ENCODE measurements at regions not wholly inside any gene's neighbourhood (a gene's known extent, or its start where the extent isn't known, plus 50 kb on each side); places are given as distances from the start of the nearest gene placed in this dataset.

DNA sequence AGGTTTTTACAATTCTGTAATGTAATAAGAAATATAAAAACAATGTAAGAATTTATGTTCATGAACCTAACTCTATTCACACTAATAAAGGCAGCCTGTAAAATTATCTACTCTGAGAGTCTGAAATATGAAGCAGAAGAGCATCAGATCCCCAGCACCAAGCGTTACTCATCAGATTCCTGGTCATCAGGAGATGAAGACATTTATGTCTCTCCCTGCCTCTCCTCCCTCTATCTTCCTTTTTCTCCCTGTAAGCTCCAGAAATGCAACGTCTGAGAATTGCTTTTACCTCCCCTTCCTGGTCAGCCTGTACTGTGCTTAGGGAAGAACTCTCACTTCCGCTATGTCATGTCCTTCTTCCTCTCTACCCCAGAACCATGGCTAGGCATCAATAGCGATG, 114.4 kb upstream of the SLIT3 start (continued):
- TF ChIP-seq, protein P1, sequence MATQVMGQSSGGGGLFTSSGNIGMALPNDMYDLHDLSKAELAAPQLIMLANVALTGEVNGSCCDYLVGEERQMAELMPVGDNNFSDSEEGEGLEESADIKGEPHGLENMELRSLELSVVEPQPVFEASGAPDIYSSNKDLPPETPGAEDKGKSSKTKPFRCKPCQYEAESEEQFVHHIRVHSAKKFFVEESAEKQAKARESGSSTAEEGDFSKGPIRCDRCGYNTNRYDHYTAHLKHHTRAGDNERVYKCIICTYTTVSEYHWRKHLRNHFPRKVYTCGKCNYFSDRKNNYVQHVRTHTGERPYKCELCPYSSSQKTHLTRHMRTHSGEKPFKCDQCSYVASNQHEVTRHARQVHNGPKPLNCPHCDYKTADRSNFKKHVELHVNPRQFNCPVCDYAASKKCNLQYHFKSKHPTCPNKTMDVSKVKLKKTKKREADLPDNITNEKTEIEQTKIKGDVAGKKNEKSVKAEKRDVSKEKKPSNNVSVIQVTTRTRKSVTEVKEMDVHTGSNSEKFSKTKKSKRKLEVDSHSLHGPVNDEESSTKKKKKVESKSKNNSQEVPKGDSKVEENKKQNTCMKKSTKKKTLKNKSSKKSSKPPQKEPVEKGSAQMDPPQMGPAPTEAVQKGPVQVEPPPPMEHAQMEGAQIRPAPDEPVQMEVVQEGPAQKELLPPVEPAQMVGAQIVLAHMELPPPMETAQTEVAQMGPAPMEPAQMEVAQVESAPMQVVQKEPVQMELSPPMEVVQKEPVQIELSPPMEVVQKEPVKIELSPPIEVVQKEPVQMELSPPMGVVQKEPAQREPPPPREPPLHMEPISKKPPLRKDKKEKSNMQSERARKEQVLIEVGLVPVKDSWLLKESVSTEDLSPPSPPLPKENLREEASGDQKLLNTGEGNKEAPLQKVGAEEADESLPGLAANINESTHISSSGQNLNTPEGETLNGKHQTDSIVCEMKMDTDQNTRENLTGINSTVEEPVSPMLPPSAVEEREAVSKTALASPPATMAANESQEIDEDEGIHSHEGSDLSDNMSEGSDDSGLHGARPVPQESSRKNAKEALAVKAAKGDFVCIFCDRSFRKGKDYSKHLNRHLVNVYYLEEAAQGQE (IDR thresholded peaks at IDR 0.05; ENCODE audit: low read depth): no peak
- TF ChIP-seq, protein P2, sequence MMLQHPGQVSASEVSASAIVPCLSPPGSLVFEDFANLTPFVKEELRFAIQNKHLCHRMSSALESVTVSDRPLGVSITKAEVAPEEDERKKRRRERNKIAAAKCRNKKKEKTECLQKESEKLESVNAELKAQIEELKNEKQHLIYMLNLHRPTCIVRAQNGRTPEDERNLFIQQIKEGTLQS (IDR thresholded peaks at IDR 0.05): no peak
- TF ChIP-seq ZBTB33 (IDR thresholded peaks at IDR 0.05; ENCODE audit: extremely low read depth, insufficient replicate concordance, low read length): no peak
- no peak for TF ChIP-seq SP1 (IDR thresholded peaks at IDR 0.05; ENCODE audit: low read depth)
- no peak for TF ChIP-seq ZFX (IDR thresholded peaks at IDR 0.05)
- no peak for TF ChIP-seq POLR2AphosphoS5 (IDR thresholded peaks at IDR 0.05; ENCODE audit: low read depth, low read length)

DNA sequence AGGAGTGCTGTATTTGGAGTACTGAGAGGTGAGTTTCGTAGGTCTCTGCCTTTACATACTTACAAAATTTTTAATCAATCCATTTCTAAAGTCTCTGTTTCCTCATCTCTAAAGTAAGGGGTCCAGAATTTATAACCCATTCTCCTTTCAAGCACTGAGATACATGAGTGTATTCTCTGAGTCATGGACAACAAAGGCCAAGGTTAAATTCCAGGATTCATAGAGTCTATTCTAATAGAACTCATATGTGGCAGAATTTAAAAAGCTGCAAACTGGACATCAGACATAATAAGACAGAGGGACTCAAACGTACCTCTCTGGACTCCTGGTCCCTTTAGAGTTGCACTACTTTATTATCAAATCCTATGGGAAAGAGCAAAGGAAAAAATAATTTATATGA, 112.5 kb upstream of the SLIT3 start:
- Histone ChIP-seq H3K79me2 (ENCODE audit: insufficient read depth, low read length) (no peaks in the 10 kb centered on the region), H3K9me3 (ENCODE audit: control insufficient read depth in 1 of 2, insufficient read depth in 1 of 2, low read depth in 1 of 2, low read length in 2 of 2) (no peaks in the 10 kb centered on the region), H4K20me1 (ENCODE audit: insufficient read depth) (no peaks in the 10 kb centered on the region), H3K27me3 (ENCODE audit: insufficient read depth, low read length) (peaks cover 3% of the 10 kb centered on the region; the same call in 1 of the 2 replicates), H2AFZ (ENCODE audit: low read depth, low read length, poor library complexity, severe bottlenecking) (no peak overlapping the region), H3K4me3 (replicated peaks in 1 of 2; ENCODE audit: low read depth in 1 of 2, low read length in 2 of 2) (no peak overlapping the region), H3K36me3 (ENCODE audit: control insufficient read depth in 1 of 2, insufficient read depth in 2 of 2, low read length in 2 of 2) (no peaks in the 10 kb centered on the region), H3K9me2 (ENCODE audit: insufficient read depth) (no peaks in the 10 kb centered on the region), H3K4me2 (ENCODE audit: low read length) (no peak overlapping the region), H3K9ac (ENCODE audit: low read length) (no peak overlapping the region), H3K27ac (ENCODE audit: low read depth, low read length) (no peak overlapping the region), H3K4me1 (ENCODE audit: control insufficient read depth in 1 of 2, insufficient read depth in 2 of 2, low read length in 2 of 2) (no peaks in the 10 kb centered on the region)
- no peak for ATAC-seq
- RAD21 ChIA-PET (ENCODE audit: low non-redundant PET in 1 of 2, low total read pairs in 2 of 2, uncharacterized antibody in 2 of 2, unreplicated experiment in 2 of 2): no interaction called here
- POLR2A ChIA-PET: no interaction called here
- intact Hi-C loops (cut with micrococcal nuclease): no loop called here
- CTCF ChIA-PET: no interaction called here
- TF ChIP-seq ZBTB33 (IDR thresholded peaks at IDR 0.05; ENCODE audit: extremely low read depth, insufficient replicate concordance, low read length): no peak
- TF ChIP-seq EZH2phosphoT487 (IDR thresholded peaks at IDR 0.05; ENCODE audit: borderline replicate concordance): no peak
- no peak for TF ChIP-seq ZNF274 (IDR thresholded peaks at IDR 0.05; ENCODE audit: low read depth, low read length)
- TF ChIP-seq, protein P2 (IDR thresholded peaks at IDR 0.05): no peak
- TF ChIP-seq EGR1 (IDR thresholded peaks at IDR 0.05; ENCODE audit: low read depth): no peak
- no peak for TF ChIP-seq POLR2A (IDR thresholded peaks at IDR 0.05; ENCODE audit: borderline replicate concordance, extremely low read depth, insufficient read depth, insufficient read length)
- TF ChIP-seq FOSL1 (IDR thresholded peaks at IDR 0.05; ENCODE audit: low read depth): no peak
- no peak for TF ChIP-seq CBX3 (IDR thresholded peaks at IDR 0.05; ENCODE audit: low read depth)
- BruUV-seq (replicated peaks): no TSS peak
- no peak for DNase-seq (ENCODE audit: low read depth, low spot score)

All from HCT116 (cell line).